CMK (cell line): ENCODE measurements at regions not wholly inside any gene's neighbourhood (a gene's known extent, or its start where the extent isn't known, plus 50 kb on each side); places are given as distances from the start of the nearest gene placed in this dataset.

ENCODE experiments used
- DNase-seq: peaks from one replicate; pipeline ENCODE4 v3.0.0-alpha.2; 2010; ENCODE audit warnings: low read depth

DNA sequence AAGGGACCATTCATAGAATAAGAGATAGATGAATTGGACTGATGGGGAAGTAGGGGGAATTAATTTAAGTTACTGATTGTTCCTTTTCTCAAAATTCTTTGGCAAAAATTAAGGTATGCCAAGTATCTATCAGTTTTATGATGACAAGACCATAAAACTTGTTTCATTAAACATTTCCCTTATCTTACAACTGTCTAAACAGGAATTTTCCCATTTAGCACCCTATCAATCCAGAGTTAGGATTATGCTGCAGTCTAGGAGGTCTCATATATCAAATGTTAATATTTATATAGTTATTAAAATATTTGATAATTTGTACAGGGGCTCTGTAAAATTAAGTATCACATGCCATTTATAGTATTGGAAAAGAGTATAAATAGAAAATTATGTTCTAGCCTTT, 51.5 kb upstream of the ARID1B start:
- DNase-seq, result no peak

DNA sequence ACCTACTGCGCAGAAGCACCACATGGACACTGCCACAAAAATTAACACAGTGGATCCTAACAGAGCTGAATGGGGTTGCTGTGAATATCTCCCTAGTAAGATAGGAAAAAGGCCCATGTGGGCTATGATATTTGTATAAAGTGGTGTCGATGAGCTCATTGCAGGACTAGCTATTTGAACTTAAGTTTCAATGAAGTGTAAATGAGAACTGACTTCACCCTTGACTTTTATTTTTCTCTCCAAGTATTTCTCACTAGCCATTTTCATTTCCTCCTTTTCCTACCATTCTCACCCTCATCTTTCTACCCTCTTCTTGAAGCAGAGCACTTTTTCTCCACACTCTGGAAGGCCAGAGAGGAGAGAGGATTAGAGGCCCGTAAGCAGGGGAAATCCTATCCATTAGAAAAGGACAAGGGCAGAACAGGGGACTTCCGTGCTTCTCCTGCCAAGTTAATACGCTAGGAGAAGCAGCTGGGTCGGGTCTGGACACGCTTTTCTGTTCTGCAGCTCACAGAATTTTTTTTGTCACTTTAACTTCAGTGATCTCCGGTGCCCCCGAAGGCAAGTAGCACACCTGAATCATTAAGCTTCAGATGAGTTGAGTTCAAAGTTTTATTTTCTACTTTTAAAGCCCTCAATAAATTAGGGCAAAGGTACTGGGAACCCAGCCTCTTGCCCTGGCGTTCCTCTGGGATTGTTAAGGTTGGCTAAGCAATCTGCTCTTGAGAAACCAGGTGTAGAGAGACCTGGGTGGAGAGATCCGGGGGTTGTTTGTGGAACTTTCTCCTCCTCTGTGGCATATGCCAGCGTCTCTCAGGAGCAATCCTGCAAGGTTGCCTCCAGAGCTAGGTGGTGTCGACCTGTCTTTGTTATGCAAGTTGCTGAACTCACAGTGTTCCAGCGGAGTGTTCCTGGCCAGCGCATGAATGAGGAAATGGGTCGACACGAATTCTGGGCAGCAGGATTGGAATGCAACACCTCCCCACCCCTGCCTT, 56.2 kb upstream of the ARID1B start:
- no peak for DNase-seq

DNA sequence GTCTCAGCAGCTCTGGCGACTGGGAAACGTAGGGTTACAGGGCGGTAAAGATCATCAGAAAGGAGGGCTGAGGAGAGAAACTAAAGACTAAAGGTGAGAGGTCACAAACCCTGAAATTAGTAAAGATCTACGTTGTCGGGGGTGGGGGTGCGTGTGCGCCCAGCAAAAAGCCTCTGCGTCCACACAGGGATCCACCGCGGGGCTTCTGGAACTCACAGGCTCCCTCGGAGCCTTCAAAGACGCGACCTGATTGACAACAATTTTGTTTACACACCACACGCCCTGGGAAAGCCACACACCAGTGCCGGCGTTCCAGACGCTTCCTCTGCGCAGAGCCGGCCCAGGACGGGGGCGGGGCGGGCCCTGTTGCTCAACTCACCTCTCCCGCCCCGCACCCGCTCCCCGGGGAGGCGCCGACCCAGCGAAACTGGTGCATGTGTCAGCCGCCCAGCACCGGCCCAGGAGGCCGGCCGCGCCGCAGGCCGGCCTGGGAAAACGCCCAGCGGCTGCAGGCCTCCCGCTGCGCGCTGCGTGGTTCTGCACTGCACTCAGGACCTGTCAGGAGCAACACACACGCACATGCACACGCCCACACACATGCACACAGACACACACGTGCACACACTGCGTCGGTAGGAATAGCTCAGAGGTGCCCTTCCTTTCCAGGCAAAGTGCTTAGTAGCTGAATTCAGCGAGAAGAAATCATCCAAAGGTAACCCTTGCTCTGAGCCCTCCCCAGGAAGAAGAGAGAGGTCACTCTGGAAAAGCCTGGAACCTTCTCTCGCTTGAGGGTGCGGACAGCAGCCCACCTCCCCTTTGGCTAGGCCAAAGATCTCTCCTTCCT, 57.2 kb upstream of the ARID1B start:
- DNase-seq, result no peak

DNA sequence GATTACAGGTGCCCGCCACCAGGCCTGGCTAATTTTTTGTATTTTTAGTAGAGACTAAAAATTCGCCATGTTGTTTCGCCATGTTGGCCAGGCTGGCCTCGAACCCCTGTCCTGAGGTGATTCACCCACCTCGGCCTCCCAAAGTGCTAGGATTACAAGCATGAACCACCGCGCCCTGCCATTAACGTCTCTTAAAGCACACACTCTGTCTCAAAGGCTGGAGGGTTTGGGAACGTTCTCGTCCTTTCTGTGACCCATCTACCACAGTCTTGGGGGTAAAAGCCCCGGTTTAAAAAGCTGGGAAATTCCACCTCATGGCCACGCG, 57.8 kb upstream of the ARID1B start:
- no peak for DNase-seq

DNA sequence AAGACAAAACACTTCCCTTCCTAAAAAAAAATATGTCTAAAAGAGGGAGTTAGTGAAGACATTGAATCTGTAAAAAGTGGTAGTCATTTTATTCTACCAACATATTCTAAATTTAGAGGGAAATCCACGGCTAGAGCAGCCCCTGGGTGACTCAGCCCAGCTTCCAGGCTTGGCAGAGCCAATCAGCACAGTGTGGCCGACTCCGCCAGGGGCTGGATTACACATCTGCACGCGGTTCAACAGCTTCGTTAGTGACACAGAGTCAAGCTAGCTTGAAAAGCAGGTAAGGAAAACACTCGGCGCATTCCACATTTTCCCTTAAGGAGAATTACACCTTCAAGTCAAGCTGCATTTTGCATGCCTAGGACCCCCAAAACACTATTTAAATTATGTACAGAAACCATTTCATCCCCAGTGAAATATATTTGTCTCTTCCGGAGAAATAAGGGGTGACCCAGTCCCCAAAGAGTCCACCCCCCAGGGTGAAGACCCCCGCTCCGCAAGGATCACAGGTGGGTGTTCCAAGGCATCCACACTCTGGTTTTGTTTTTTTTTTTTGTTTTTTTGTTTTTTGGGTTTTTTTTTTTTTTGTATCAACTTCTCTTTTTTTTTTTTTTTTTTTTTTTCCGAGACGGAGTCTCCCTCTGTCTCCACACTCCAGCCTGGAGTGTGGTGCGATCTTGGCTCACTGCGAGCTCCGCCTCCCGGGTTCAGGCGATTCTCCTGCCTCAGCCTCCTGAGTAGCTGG, 58.4 kb upstream of the ARID1B start:
- DNase-seq, result no peak

DNA sequence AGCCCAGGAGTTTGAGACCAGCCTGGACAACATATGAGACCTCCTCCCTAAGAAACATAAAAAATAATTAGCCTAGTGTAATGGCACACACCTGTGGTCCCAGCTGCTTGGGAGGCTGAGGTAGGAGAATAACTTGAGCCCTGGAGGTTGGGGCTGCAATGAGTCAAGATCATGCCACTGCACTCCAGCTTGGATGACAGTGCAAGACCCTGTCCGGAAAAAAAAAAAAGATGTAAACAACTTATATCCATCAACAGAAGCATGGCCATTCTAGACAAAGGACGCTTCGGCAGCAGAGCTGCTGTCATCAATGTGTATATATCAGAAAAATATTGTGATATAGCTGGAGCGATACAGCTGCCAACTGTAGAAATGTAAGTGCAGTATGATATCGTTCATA, 59.6 kb upstream of the ARID1B start:
- DNase-seq, result no peak

DNA sequence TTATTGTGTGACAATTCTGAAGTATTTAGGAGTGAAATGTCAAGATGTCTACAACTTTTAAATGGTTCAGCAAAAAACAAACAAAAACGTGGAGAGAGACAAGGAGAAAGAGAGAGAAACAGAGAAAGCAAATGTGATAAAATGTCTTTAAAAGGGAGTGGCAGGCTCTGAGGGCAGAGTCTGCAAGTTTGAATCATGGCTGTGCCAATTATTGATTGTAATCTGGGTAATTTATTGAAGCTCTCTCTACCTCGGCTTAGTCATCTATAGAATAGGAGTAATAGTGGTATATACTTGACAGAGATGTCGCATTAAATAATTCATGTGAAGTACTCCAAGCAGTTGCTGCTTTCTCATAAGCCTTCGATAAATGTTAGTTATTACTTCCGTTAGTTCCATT, 61.3 kb upstream of the ARID1B start:
- no peak for DNase-seq

DNA sequence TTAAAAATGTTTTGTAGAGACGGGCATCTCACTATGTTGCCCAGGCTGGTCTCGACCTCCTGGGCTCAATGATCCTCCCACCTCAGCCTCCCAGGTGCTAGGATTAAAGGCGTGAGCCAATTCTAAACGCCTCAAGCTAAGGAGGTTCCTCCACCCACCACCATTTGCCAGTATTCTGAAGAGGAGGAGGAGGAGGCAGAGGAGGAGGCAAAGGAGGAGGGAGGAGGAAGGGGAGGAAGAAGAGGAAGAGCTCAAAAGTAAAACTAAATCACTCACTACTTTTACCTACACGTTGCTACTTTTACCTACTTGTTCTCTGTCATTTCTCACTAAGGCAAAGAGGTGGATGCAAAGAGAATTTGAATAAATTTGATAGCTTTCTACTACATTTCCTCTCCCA, 63.6 kb upstream of the ARID1B start:
- DNase-seq, result no peak

DNA sequence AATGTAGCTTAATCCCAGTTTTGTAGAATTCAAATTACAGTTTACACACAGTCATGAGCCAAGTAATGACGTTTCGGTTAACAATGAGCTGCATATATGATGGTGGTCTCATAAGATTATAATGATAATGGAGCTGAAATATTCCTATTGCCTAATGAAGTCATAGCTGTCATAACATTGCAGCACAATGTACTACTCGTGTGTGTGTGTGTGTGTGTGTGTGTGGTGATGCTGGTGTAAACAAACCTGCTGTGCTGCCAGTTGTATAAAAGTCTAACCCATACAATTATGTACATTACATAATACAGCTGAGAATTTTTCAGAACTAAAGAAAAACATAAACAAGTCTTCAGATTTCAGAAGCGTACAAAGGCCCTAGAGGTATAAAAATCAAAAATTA, 66.7 kb upstream of the ARID1B start:
- DNase-seq, result no peak

DNA sequence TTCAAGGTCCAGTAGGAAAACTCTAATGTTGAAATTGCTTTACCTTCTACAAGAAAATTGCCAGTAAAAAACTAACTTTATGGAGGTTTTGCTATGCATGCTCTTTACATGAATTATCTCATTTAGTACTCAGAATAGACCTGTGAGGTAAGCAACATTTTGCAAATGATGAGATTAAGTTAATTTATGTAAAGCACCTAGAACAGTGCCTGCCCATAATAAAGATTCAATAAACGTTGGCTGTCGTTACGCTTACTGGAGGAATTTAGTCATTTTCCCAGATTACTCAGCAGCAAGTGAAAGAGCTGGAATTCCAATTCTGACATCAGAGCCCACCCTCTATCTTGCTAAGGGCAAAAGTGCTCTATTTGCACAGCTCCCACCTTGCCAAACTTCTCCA, 69.4 kb upstream of the ARID1B start:
- DNase-seq, result no peak

DNA sequence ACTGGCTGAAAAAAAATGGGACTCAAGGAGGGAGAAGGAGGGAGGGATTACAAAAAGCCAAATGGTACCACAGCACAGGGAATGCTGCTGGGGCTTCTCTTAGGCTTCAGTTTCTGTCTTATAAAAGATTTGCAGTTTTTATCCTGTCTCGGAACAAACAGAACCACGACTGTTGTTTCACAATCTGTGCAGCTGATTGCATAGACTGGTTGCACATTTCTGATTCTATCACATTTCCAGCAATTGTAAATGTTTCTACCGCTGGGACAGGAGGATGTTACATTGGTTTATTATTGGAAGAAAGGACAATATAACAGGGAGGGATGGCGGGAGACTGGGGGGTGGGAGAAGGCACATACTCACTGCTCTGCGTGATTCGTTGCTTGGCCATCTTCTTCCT, 73.5 kb upstream of the ARID1B start:
- DNase-seq, result no peak

DNA sequence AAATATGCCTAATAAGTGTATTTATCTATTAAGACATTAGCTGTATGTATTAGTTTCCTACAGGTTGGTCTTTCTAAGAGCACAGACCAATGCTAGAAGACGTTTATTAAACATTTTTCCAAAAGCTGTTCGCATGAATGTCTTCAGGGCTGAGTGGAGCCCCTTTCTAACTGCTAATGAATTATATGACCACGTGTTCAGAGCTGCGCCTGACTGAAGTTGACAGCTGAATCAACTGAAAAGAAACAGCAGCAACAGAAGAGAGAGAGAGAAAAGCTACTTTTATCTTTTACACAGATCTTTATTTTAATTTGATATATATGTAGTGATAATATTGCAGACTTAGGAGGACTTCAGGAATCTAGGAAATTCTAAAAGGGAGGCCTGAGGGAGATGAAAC, 75.2 kb upstream of the ARID1B start:
- DNase-seq, result no peak

DNA sequence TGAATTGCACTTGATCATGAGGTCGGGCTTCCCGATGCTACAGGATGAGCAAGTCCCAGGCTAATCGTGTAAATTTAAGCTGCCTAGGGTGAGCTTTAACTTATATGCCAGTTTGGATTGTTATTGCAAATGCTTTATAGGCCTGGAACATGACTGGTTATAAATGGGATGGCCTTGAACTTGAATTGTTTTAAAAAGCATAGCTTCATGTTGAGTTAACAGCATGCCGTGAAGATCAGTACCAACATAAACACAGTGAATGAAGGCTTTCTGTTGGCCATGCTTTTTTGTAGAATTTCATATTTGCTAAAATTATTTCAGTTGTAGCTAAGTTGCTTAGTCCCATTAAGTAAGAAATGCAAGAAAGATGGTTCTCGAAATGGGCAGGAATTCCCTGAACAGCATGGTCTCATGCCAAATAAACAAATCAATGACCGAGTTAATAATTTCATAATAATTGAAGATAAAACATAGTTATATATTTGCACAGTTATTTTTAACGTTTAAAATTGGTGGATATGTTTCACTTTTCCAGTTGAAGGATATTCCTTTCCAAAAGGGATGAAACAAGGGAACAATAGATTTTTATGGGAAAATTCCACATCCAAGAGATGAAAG, 76.6 kb upstream of the ARID1B start:
- no peak for DNase-seq

DNA sequence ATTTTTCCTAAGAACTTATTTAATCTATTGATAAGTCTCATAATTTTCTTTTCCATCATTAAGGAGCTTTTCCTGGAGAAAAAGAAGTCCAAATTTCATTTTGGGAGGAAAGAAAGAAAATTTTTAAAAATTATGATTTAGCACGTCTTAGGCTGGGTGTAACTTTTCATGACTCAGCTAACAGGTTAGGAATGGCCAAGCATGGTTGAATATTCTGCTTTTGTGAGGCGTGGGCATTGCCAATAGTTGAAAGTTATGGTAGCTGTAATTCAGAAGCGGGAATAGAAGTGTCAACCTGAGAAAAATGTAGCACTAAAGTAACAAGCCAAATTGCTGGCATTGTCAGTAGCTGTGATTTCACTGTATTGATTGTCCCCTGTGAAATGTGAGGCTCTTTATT, 77.2 kb upstream of the ARID1B start:
- DNase-seq, result no peak

DNA sequence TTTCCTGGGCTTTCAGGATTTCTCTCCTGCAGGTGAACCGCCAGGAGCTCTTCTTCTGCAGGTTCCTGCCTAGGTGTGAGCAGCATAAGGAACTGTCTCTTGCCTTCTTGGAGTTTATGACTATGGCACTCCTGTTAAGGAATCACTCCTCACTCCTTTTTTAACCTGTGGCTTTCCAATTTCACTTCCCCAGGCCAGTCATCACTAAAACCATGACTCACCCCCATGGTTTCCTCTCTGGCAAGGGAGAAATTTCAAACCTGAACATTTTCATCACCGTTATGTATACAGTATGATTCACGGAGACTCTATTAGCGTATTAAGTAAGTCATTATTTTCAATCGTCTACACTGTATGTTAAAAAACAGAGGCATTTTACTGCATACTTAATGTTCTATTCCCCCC, 78.2 kb upstream of the ARID1B start:
- no peak for DNase-seq

DNA sequence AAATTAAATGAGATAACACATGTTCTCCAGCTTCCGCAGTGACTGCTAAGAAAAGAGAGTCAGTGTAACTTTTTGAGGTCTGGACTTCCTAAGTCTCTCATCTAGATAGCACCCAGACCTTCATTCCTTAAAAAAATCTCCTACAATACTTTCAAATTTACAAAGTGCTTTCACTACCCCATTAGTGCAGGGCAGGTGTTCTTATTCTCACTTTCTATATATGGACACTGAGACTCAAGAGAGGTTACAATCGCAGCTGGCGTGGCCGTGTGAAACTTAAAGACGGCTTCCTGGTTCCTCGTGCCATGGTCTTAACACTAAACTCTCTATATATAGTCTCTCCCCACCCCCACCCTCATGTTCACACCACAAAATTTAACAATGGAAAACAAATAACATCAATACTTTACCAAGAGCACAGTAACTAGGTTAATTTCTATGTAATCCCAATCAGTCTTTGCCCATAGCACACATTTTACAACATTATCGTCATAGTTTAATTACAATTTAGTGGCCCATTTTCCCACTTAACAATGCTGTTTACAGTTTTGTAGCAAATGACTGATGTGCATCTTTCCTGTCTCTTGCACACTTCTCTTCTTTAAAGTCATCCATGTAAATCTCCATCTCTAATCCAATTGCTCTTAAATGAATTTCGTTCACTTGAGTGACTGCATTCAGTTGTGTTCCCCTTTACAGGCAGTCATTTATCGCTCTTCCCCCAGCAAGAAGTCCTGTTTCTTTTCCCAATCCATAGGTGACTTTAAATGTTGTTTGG, 78.8 kb upstream of the ARID1B start:
- no peak for DNase-seq

DNA sequence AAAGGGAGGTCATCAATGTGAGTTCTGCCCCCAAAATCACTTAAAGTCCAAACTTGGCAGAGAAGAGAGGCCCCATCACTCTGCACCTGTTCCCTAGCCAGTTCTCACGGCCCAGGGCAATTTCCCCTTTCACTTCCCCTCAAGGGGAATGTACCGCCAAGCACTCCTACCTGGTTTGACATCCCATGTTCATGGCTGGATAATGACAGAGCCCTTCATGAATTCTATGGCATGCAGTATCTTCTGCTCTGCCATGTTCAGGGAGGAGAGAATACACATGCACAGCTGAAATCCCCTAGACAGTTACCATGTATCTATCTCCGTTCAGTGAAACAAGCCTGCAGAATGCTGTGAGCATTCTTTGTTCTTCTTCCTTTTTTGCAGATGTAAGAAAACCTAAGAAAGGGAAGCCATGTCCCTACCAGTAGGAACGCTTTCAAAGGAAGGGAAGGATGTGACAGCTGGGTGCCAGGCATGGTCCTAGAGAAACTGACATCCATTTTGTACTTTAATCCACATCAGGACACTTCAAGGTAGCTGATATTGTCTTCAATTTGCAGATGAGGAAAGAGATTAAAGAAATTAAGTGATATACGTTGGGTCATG, 79.8 kb upstream of the ARID1B start:
- no peak for DNase-seq

DNA sequence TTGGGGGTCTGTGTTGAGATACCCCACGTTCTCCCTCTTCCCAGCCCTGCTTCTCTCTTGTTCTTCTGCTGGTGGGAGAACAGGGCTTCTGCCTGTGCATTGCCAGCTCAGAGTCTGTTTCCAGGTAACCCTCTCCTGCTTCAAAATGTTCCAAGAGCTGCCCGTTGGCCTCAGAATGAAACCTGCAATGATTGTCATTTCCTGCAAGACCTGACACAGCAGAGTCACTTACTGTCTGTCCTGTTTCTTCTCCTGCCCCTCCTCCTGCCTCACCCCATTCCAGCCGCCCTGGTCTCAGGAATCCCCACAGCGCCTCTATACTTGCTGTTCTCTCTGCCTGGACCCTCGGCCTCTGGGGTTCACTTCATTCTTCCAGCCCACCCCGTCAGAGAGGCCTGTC, 81.4 kb upstream of the ARID1B start:
- no peak for DNase-seq

DNA sequence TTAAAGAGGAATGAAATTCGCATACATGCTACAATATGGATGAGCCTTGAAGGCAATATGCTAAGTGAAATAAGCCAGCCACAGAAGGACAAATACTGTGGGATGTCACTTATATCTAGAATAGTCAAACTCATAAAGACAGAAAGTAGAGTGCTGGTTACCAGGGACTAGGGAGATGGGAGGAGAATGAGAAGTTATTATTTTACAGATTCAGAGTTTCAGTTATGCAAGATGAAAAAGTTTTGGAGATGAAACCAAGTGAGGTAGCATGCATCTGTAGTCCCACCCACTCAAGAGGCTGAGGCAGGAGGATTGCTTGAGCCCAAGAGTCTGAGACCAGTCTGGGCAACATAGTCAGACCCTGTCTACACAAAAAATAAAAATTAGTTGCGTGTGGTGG, 82.5 kb upstream of the ARID1B start:
- DNase-seq, result no peak

DNA sequence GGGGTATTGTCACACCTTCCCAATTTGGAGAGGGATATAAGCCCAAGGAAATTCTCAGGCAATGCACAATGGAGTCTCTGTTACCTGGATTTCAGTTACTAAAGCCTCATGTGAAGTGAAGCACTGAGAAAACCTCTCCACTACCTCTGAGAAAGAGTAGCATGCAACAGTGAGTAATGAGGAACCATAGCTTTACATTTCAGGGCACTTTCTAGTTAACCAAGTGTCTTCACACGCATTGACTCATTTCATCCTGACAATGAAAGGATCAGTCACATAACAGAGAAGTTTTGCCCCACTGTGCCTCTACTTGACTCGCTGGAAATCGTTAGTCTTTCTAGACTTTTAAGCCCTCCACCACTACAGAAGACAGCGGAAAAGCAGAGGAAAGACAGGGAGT, 86.2 kb upstream of the ARID1B start:
- DNase-seq, result no peak

DNA sequence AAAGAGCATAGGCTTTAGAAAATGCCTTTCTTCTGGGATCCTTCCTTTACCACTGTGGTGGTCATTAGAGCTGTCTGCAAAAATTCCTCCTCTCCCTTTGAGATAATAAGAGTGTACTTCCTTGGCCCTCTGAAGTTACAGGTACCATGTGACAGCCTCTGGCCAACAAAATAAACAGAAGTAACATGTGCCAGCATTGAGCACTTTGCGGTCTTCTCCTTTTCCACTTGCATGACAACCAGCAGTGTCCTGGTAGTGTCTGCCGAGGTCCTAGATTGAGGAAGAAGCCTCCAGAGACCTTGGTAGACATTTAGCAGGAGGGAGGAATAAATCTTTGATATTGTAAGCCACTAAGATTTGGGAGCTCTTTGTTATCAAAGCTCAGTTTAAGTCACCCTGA, 87.5 kb upstream of the ARID1B start:
- DNase-seq, result no peak
